ENCODE measurements at regions not wholly inside any gene's neighbourhood (a gene's known extent, or its start where the extent isn't known, plus 50 kb on each side); places are given as distances from the start of the nearest gene placed in this dataset.

GRCh38 chr20:16212790-16213189 lies 360.5 kb downstream of the KIF16B start:
- no peak for TF ChIP-seq BRF2 (IDR thresholded peaks at IDR 0.05; ENCODE audit: borderline replicate concordance, insufficient read depth, insufficient read length)
- no peak for TF ChIP-seq ELK1 (CRISPR knock-in tag; IDR thresholded peaks at IDR 0.05)
- no peak for TF ChIP-seq EZH2 (IDR thresholded peaks at IDR 0.05; ENCODE audit: borderline replicate concordance, low read depth, low read length)
- TF ChIP-seq ZNF699 (CRISPR knock-in tag; IDR thresholded peaks at IDR 0.05; ENCODE audit: insufficient replicate concordance): no peak

All from K562 (cell line).